Neural cell (in vitro differentiated cells): ENCODE measurements at regions not wholly inside any gene's neighbourhood (a gene's known extent, or its start where the extent isn't known, plus 50 kb on each side); places are given as distances from the start of the nearest gene placed in this dataset.

Experiments used
- EZH2 ChIP-seq: fragments of 200-600, 300-800 bp; shearing (Covaris generic), sonication (generic); IDR thresholded peaks from 2 replicates; pipeline ENCODE4 v1.6.1; 2014; ENCODE audit warnings: antibody characterized with exemption, low read length, borderline replicate concordance, mild to moderate bottlenecking; ENCODE audit not compliant: insufficient read depth, poor library complexity, severe bottlenecking
- POLR2AphosphoS5 ChIP-seq: IDR thresholded peaks from 2 replicates; pipeline ENCODE4 v1.6.1; 2012
- TAF1 ChIP-seq: IDR thresholded peaks from 2 replicates; pipeline ENCODE4 v1.6.1; 2012; ENCODE audit warnings: low read depth
- TF ChIP-seq, protein P1 (sequence below): fragments of 450-650 bp; IDR thresholded peaks from 2 replicates; pipeline ENCODE4 v1.5.1; 2014; ENCODE audit warnings: antibody characterized with exemption, mild to moderate bottlenecking, moderate library complexity; ENCODE audit not compliant: poor library complexity, severe bottlenecking

DNA sequence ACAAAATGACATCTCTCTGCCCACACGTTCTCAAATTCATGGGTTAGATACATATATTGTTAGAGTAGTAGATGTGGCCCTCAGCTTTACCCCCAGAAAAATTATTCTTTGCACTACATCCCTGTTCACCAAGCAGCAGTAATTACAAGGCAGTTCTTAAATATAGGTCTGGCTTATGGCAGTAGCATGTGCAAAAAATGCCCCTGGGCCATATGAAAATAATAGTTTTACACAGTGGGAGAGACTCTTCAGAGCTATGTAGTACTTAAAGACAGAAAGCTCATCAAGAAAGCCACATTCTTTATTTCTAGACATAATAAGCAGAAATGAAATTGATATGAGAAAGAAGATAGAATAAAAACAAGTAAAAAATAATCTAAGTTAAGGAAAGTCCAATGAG, 196.3 kb upstream of the FOXP2 start:
- TF ChIP-seq POLR2AphosphoS5 (no peak), TAF1 (no peak), EZH2 (no peak)
- TF ChIP-seq, protein P1, sequence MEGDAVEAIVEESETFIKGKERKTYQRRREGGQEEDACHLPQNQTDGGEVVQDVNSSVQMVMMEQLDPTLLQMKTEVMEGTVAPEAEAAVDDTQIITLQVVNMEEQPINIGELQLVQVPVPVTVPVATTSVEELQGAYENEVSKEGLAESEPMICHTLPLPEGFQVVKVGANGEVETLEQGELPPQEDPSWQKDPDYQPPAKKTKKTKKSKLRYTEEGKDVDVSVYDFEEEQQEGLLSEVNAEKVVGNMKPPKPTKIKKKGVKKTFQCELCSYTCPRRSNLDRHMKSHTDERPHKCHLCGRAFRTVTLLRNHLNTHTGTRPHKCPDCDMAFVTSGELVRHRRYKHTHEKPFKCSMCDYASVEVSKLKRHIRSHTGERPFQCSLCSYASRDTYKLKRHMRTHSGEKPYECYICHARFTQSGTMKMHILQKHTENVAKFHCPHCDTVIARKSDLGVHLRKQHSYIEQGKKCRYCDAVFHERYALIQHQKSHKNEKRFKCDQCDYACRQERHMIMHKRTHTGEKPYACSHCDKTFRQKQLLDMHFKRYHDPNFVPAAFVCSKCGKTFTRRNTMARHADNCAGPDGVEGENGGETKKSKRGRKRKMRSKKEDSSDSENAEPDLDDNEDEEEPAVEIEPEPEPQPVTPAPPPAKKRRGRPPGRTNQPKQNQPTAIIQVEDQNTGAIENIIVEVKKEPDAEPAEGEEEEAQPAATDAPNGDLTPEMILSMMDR: no peak
